ENCODE measurements at regions not wholly inside any gene's neighbourhood (a gene's known extent, or its start where the extent isn't known, plus 50 kb on each side); places are given as distances from the start of the nearest gene placed in this dataset.

- TF ChIP-seq CTCF (IDR thresholded peaks at IDR 0.05), result no peak
- Histone ChIP-seq H3K27me3 (no peaks in the 10 kb centered on the region), H3K9me3 (no peaks in the 10 kb centered on the region), H3K36me3 (no peaks in the 10 kb centered on the region), H3K4me1 (no peaks in the 10 kb centered on the region), H3K4me3 (no peak overlapping the region), H3K27ac (no peak overlapping the region)
- intact Hi-C loops (cut with DNase I; ENCODE audit: low total_unique reads), result no loop called here
- DNase-seq, result no peak
Measured at GRCh38 chr9:1303932-1304331, 253.8 kb downstream of the DMRT2 start.

- Histone ChIP-seq H3K36me3 (no peaks in the 10 kb centered on the region), H3K4me3 (no peak overlapping the region), H3K4me1 (no peaks in the 10 kb centered on the region), H3K9me3 (no peaks in the 10 kb centered on the region), H3K27ac (no peak overlapping the region), H3K27me3 (no peaks in the 10 kb centered on the region)
- no peak for TF ChIP-seq CTCF (IDR thresholded peaks at IDR 0.05)
- no peak for DNase-seq
- intact Hi-C loops (cut with DNase I; ENCODE audit: low total_unique reads), result no loop called here
Measured at GRCh38 chr9:1311462-1312042, 261.4 kb downstream of the DMRT2 start.

GRCh38 chr9:1319436-1319835 lies 269.3 kb downstream of the DMRT2 start:
- TF ChIP-seq CTCF (IDR thresholded peaks at IDR 0.05), result no peak
- Histone ChIP-seq H3K4me3 (no peak overlapping the region), H3K9me3 (no peaks in the 10 kb centered on the region), H3K27me3 (no peaks in the 10 kb centered on the region), H3K36me3 (no peaks in the 10 kb centered on the region), H3K27ac (no peak overlapping the region), H3K4me1 (no peaks in the 10 kb centered on the region)
- intact Hi-C loops (cut with DNase I; ENCODE audit: low total_unique reads), result no loop called here
- DNase-seq, result no peak

- H3K27me3 ChIP-seq, result no peaks in the 10 kb centered on the region
- no peak overlapping the region for H3K27ac ChIP-seq
- H3K4me3 ChIP-seq, result no peak overlapping the region
- intact Hi-C loops (cut with DNase I; ENCODE audit: low total_unique reads), result no loop called here
- TF ChIP-seq CTCF (IDR thresholded peaks at IDR 0.05), result no peak
- H3K4me1 ChIP-seq, result no peaks in the 10 kb centered on the region
- no peak for DNase-seq
- no peaks in the 10 kb centered on the region for H3K9me3 ChIP-seq
- no peaks in the 10 kb centered on the region for H3K36me3 ChIP-seq
Measured at GRCh38 chr9:1320051-1320557, 269.9 kb downstream of the DMRT2 start.

GRCh38 chr9:1320607-1321195 lies 270.5 kb downstream of the DMRT2 start:
- intact Hi-C loops (cut with DNase I; ENCODE audit: low total_unique reads), result no loop called here
- H3K36me3 ChIP-seq, result no peaks in the 10 kb centered on the region
- no peak overlapping the region for H3K4me3 ChIP-seq
- H3K27me3 ChIP-seq, result no peaks in the 10 kb centered on the region
- H3K27ac ChIP-seq, result no peak overlapping the region
- no peaks in the 10 kb centered on the region for H3K9me3 ChIP-seq
- no peak for TF ChIP-seq CTCF (IDR thresholded peaks at IDR 0.05)
- no peaks in the 10 kb centered on the region for H3K4me1 ChIP-seq
- no peak for DNase-seq
